ENCODE measurements at regions not wholly inside any gene's neighbourhood (a gene's known extent, or its start where the extent isn't known, plus 50 kb on each side); places are given as distances from the start of the nearest gene placed in this dataset.

DNA sequence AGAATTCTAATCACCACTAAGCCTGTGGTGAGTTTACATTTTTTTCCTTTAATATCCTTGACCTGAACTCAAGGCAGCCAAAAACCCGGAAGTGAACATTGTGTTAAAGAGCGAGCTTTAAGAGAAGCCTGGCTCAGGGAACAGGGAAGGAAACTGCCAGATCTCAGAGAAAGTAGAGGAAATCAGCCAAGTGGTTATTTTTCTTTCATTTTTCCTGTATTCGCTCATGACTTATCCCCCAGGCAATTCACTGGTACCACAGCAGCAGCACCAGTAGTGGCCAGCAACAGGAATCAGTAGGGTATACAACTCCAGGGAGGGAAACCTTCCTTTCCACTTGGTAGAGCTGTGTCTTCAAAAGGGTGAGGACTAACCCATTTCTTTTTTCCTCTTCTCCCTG is 89.6 kb upstream of the HMGCLL1 start:
- TF ChIP-seq, protein P1, sequence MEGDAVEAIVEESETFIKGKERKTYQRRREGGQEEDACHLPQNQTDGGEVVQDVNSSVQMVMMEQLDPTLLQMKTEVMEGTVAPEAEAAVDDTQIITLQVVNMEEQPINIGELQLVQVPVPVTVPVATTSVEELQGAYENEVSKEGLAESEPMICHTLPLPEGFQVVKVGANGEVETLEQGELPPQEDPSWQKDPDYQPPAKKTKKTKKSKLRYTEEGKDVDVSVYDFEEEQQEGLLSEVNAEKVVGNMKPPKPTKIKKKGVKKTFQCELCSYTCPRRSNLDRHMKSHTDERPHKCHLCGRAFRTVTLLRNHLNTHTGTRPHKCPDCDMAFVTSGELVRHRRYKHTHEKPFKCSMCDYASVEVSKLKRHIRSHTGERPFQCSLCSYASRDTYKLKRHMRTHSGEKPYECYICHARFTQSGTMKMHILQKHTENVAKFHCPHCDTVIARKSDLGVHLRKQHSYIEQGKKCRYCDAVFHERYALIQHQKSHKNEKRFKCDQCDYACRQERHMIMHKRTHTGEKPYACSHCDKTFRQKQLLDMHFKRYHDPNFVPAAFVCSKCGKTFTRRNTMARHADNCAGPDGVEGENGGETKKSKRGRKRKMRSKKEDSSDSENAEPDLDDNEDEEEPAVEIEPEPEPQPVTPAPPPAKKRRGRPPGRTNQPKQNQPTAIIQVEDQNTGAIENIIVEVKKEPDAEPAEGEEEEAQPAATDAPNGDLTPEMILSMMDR (IDR thresholded peaks at IDR 0.05 in 2 of 3, conservative IDR thresholded peaks at IDR 0.05 in 1 of 3; ENCODE audit: borderline replicate concordance in 1 of 3, insufficient read depth in 1 of 3, low read depth in 2 of 3, low read length in 2 of 3), result no peak
- TF ChIP-seq POLR2A (IDR thresholded peaks at IDR 0.05; ENCODE audit: borderline replicate concordance, extremely low read depth, insufficient read depth, insufficient read length), result no peak
- no peak for TF ChIP-seq POLR2AphosphoS5 (IDR thresholded peaks at IDR 0.05; ENCODE audit: low read depth, low read length)
- no peak for TF ChIP-seq SIN3A (IDR thresholded peaks at IDR 0.05; ENCODE audit: low read depth)
- TF ChIP-seq YY1 (IDR thresholded peaks at IDR 0.05; ENCODE audit: extremely low read depth, insufficient replicate concordance, low read depth, low read length), result no peak
- TF ChIP-seq, protein P2, sequence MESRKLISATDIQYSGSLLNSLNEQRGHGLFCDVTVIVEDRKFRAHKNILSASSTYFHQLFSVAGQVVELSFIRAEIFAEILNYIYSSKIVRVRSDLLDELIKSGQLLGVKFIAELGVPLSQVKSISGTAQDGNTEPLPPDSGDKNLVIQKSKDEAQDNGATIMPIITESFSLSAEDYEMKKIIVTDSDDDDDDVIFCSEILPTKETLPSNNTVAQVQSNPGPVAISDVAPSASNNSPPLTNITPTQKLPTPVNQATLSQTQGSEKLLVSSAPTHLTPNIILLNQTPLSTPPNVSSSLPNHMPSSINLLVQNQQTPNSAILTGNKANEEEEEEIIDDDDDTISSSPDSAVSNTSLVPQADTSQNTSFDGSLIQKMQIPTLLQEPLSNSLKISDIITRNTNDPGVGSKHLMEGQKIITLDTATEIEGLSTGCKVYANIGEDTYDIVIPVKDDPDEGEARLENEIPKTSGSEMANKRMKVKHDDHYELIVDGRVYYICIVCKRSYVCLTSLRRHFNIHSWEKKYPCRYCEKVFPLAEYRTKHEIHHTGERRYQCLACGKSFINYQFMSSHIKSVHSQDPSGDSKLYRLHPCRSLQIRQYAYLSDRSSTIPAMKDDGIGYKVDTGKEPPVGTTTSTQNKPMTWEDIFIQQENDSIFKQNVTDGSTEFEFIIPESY (IDR thresholded peaks at IDR 0.05; ENCODE audit: extremely low read depth, insufficient replicate concordance, low read length), result no peak
- TF ChIP-seq, protein P3, sequence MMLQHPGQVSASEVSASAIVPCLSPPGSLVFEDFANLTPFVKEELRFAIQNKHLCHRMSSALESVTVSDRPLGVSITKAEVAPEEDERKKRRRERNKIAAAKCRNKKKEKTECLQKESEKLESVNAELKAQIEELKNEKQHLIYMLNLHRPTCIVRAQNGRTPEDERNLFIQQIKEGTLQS (IDR thresholded peaks at IDR 0.05), result no peak
- no peak for TF ChIP-seq EGR1 (IDR thresholded peaks at IDR 0.05; ENCODE audit: low read depth)
- no peak for TF ChIP-seq ELF1 (IDR thresholded peaks at IDR 0.05; ENCODE audit: borderline replicate concordance, low read depth)
